Stimulated activated CD8-positive, alpha-beta memory T cell treated with anti-CD3 and anti-CD28 coated beads, Interleukin-4, amount 100 ng/mL, for 1 hour (primary cell): ENCODE measurements at regions not wholly inside any gene's neighbourhood (a gene's known extent, or its start where the extent isn't known, plus 50 kb on each side); places are given as distances from the start of the nearest gene placed in this dataset.

ENCODE experiments used
- DNase-seq, 2 donors: peaks; one replicate each; pipeline ENCODE4 v3.0.0-alpha.2; 2020; ENCODE audit warnings: low read depth in 2 of 2, low spot score in 1 of 2

DNA sequence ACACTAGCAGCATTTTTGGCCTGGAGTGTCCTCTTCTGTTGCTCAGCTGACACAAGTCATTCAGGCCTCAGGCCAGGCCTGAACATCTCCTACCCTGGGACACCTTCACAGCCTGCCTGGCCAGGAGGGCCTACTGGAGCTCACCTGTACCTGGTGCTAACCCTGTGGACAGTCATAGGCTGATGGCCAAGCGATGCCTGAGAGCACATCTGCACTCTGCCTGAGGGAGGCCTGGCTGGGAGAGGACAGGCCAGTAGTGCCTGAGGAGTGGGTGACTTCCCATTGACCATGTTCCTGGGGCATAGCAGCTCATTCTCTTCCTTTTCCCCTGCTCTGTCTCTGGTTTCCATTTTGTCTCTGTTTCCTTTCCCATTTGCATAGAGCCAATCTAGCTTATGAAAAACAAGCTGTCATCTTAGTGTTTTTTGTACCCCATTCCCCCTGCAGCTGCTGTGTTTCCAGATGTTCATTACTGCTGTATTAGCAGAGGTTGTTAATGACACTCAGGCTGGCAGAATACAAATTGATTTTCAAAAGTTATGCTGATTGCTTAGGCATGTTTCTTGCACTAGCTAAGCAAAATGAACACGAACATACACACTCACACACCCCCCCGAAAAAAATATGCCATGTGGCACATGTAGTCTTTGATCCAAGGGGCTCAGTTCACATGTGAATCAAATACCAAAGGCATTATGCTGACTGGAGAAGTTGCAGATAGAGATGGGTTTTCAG lies 149.7 kb upstream of the HS6ST1 start:
- no peak for DNase-seq

DNA sequence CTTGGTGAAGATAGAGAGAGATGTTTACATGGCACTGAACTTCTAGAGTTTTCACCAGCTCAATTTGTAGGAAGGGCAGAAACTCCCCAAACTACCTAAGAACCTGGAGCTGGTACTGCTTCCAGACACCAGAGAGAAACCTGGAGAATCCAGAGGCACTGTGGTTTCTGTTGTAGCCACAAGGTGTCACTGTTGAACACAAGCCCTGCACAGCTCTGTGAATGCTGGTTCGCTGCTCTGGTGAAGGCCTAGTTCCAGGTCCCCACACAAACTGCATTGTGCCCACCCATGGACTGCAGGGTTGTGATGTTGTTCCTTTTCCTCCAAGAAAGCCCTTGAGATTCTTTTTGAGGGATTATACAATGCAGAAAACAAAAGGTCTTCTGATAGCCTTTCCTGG lies 150.5 kb upstream of the HS6ST1 start:
- no peak for DNase-seq

DNA sequence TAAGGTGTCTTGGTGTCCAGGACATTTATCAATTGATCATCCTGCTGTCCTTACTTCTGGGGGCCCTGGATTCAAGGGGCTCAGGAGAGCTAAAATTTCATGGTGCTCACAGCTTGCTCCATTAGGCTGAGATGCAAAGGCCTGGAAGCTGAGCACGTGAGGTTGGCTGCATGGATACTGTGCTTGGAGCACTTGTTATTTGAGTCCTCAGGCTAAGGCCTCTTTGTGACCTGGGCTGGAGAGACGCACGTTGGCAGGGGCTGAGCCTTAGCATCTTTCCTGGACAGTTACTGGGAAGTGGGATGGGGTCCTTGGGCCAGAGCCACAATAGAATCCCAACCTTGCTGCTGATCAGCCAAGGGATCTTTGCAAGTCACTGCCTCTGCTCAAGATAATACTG lies 151.2 kb upstream of the HS6ST1 start:
- DNase-seq, result no peak

DNA sequence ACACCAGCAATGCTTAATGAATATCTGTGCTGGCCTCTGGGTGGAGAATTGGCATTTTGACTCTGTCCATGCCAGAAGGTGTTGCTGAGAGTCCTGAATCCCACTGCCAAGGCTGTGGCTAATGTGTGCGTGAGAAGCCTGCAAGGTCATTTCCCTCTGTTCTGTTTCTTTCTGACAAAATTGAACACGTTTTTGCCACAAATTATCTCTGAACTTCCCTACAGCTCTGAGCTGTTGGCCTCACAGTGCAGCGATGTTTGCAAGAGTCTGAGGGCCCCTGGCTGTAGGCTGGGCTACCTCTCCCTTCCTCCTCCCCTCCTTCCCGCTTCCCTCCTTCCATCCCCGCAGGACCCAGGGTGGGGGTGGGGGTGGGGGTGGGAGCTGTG lies 154.1 kb upstream of the HS6ST1 start:
- no peak for DNase-seq

- DNase-seq, result peak in 1 of 2 donors; percentile 1
Observed at GRCh38 chr2:128473175-128474035, 154.7 kb upstream of the HS6ST1 start.

DNA sequence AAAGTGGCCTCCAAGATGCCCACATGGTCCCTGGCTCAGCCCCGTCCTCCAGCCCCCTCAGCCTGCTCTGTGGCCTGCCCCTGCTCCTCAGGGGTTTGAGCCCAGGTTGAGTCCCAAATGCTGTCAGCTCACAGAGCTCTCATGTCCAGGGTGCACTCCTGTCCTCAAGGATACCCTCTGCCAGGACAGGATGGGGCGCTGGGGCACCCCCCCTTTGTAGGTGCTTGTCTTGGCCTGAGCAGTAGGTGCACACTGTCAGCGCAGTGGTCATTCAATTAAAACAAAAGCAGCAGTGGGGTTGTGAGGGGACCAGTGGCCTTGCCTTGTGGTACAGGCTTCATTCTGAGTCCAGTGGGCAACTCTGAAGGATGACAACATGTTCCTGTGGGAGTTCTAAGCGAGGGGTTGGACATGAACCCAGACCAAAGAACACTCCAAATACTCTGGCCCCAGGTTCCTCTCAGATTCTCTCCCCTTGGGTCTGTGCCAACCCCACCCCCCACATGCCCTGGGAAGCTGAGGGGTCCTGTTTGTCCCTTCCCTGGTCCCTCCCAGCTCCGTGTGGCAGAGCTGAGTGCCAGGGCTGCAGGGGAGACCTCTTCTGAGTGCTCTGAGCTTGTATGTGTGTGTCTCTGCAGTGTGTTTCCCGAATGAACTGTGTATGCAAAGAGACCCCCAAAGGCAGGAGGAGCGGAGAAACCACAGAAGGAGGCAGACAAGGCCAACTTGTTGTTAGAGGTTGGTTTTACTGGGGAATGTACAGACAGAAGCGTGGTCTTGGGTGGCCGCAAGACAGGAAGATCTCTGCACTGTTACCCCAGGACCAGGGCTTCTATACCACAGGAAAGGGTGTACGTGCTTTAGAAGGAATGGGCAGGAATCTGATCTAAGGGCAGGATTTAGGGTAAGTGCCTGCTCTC lies 155.6 kb upstream of the HS6ST1 start:
- no peak for DNase-seq

- DNase-seq, result no peak
Observed at GRCh38 chr2:128474962-128475361, 156.3 kb upstream of the HS6ST1 start.

DNA sequence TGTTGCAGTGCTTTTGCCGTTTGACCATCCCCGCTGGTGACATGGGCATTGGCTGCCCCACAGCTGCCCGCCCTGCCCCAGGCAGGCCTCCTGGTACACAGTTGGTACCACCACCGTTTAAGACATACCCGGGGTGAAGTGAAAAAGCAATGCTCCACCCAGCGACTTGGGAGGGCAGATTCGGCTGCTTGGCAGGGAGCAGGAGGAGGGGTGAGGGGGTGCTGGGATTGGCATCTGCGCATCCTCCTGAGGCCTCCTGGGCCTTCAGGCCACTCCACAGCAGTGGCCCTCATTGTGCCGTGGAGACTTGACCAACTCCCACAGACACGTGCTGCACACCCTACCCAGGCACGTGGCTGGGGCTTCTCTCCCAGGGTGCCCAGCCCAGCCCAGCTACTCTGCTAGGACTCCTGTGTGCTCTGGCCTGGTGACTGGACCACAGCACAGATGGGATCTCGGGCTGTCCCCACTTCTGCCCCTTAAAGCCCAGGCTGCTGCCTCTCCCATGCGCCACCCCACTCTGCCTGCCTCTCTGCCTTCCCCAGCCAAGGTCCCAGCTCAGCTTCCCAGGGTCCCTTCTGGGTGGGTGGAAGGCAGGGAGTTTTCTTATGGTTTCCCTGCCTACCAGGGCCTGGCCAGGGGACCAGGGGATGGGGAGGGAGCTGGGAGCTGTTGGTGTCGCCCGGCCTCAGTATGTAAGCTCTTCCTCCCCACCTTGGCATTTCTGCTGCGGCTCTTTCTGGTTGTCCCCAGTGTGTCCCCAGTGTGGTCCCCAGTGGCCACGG lies 157.0 kb upstream of the HS6ST1 start:
- no peak for DNase-seq

DNA sequence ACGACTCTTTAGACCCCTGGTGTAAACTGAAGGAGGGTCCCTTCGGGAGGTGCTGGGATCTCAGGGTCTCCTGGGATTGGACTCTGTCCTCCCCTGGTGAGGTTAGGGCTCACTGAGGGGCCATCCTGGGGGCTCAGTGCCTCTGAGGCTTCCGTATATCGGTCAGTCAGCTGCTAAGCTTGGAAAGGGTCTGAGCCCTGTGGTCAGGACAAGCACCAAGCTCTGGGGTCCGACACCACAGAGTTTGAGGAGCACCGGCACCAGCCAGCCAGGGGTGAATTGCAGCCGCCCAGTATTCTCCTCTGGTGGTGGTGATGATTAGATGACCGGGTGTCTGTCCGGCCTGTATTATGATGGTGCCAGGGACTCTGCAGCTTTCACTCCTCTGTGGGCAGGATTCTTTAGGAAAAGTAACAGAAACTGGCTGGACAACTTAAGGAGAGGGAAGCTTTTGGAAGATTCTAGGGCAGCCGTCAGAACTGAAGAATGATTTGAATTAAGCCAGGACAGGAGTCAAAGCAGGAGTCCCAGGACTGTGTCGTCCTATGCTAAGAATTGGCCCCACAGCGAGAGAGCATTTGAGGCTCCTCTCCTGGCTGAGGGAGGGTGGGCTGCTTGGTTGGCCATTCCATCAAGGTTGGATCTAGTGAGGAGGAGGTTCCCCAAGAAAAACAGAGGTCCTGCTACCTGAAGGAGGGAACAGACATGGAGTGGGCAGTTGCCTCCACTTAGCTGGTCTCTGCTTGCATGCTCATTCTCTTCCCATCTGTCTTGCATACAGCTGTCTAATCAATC lies 158.6 kb upstream of the HS6ST1 start:
- DNase-seq, result no peak

GRCh38 chr2:128477891-128478290 lies 159.2 kb upstream of the HS6ST1 start:
- DNase-seq, result no peak

DNA sequence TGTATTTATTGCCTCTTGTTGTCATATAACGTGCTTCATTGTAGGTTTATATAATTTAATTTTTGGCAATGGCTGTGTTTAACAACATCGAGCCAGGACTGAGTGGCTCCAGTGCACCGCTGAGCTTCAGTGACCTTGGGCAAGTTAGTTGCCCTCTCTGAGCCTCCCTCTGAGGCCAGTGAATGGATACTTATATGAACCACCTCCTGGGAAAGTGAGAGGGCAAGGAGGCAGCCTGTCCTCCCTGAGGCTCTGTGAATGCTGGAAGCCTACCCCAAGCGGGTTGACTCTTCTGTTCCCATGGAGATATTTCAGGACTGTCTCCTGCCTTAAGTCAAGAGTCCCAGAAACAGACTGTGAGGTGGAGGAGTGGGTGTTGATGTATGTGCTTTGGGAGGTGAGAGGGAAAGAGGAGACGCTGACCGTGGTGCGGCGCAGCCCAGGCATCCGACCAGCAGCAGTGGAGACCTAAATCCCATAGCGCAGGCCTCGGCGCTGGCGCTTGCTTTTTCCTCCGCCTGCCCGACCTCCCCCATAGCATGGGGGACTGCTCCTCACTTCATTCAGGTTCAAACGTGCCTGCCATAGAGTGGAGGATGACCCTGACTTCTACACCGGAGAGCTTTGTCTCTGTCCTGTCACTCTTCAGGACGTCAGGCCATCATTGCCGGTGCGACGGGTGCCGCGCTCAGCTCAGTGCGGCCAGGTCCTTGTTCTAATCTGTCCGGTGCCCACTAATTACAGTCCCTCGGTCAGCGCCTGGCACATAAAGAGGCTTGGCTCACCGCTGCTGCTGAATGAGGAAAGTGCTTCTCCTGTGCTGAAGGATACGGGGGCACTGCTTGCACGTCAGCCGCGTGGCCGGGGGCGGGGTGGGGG lies 167.3 kb upstream of the HS6ST1 start:
- no peak for DNase-seq

GRCh38 chr2:128486640-128487375 lies 168.1 kb upstream of the HS6ST1 start:
- no peak for DNase-seq

- DNase-seq, result no peak
Observed at GRCh38 chr2:128487650-128488387, 169.2 kb upstream of the HS6ST1 start.

DNA sequence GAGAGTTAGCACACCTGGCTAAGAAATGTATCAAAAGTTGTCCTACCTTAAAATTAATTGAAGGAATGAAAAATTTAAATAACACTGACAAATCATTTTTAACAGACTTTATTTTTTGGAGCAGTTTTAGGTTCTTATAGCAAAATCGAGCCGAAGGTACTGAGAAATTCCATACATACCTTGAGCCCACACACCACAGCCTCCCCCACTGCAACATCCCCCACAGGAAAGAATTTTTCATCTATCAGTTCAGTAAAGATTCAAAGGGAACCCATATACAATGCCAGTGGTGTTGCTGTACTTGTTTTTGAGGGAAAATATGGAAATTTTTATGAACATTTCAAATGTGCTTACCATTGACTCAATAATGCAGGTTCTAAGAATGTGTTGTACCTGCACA lies 169.8 kb upstream of the HS6ST1 start:
- DNase-seq, result no peak

DNA sequence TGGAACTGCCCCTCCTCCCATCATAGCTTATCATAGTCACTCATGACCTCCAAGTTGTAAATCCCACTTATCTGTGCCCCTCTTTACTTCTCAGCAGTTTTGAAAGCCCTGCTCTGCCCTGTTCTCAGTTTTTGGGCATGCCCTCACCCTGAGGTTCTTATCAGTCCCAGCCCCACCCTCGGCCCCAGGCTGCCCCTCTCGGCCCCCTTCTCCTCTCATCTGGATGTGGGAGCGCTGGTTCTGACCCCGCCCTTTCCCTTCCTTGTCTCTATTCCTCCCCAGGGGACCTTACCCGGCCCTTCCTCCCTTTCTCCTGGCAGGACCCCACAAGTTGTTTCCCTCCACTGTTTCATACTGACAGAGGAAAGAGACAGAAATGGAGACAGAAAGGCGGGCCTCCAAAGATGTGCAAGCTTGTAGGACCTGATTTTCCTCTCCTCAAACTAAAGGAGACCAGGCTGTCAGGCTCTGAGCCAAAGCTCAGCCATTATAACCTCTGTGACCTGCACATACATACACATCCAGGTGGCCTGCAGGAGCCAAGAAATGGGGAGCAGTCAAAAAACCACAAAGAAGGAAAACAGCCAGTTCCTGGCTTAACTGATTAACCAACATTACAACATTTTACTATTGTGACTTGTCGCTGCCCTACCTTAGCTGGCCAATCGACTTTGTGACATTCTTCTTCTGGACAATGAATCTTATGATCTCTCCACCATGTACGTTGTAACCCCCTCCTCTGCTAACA lies 171.0 kb upstream of the HS6ST1 start:
- DNase-seq, result no peak

- DNase-seq, result no peak
Observed at GRCh38 chr2:128490321-128490720, 171.7 kb upstream of the HS6ST1 start.
